A673 (cell line): ENCODE measurements at regions not wholly inside any gene's neighbourhood (a gene's known extent, or its start where the extent isn't known, plus 50 kb on each side); places are given as distances from the start of the nearest gene placed in this dataset.

Source experiments
- BruUV-seq: library from RNA; stranded (reverse); fragments of 400-500 nt; replicated peaks from 2 replicates; lab custom pipeline; 2021; lab: Mats Ljungman, UMichigan
- CTCF ChIA-PET: fragments of 300-600 bp; sonication (Branson Sonifier 250); formaldehyde crosslinking; loops from one replicate; lab custom pipeline; 2022; ENCODE audit warnings: antibody characterized with exemption; lab: Charles Lee
- POLR2A ChIA-PET: fragments of 300-600 bp; sonication (Branson Sonifier 250); formaldehyde crosslinking; loops from one replicate; lab custom pipeline; 2022; ENCODE audit warnings: antibody characterized with exemption; ENCODE audit not compliant: low non-redundant PET; lab: Charles Lee
- DNase-seq: peaks from one replicate; pipeline ENCODE4 v3.0.0-alpha.2; 2015; ENCODE audit warnings: low spot score
- H3K27ac ChIP-seq: fragments of 200-600 bp; sonication (generic); 2 replicates; pipeline ENCODE4 v1.5.1; 2016; ENCODE audit warnings: mixed run types, low read depth, mild to moderate bottlenecking, mixed read lengths, antibody characterized with exemption, low read length; ENCODE audit not compliant: poor library complexity, severe bottlenecking
- H3K27me3 ChIP-seq: fragments of 200-600 bp; sonication (generic); replicated peaks from 2 replicates; pipeline ENCODE4 v1.6.1; 2017; ENCODE audit warnings: mixed run types, low read depth, mild to moderate bottlenecking, mixed read lengths, antibody characterized with exemption, low read length; ENCODE audit not compliant: insufficient read depth, poor library complexity
- H3K36me3 ChIP-seq: fragments of 200-600 bp; sonication (generic); 2 replicates; pipeline ENCODE4 v1.6.1; 2016; ENCODE audit warnings: mixed run types, mild to moderate bottlenecking, mixed read lengths, antibody characterized with exemption, low read length; ENCODE audit not compliant: insufficient read depth, poor library complexity, severe bottlenecking
- H3K4me1 ChIP-seq: fragments of 200-600 bp; sonication (generic); 2 replicates; pipeline ENCODE4 v1.6.1; 2017; ENCODE audit warnings: mixed run types, mild to moderate bottlenecking, mixed read lengths, antibody characterized with exemption, low read length; ENCODE audit not compliant: insufficient read depth, poor library complexity, severe bottlenecking
- H3K4me3 ChIP-seq: fragments of 200-600 bp; sonication (generic); 2 replicates; pipeline ENCODE4 v1.5.1; 2016; ENCODE audit warnings: low read depth, mixed run types, mild to moderate bottlenecking, mixed read lengths, low read length; ENCODE audit not compliant: poor library complexity, severe bottlenecking
- H3K9me3 ChIP-seq: fragments of 200-600 bp; sonication (generic); 2 replicates; pipeline ENCODE4 v1.6.1; 2016; ENCODE audit warnings: mixed run types, low read depth, mild to moderate bottlenecking, mixed read lengths, antibody characterized with exemption, low read length; ENCODE audit not compliant: poor library complexity, severe bottlenecking
- CTCF ChIP-seq: fragments of 300-800, 200-600 bp; sonication (generic); conservative IDR thresholded peaks from 2 replicates; pipeline ENCODE4 v1.5.1; 2017; ENCODE audit warnings: low read depth, mild to moderate bottlenecking, antibody characterized with exemption, low read length, moderate library complexity, mixed read lengths
- EZH2 ChIP-seq: fragments of 200-600 bp; sonication (generic); IDR thresholded peaks from 2 replicates; pipeline ENCODE4 v1.6.1; 2017; ENCODE audit warnings: borderline replicate concordance, low read depth, mild to moderate bottlenecking, mixed read lengths, antibody characterized with exemption, low read length; ENCODE audit not compliant: poor library complexity, severe bottlenecking
- intact Hi-C: fragments of 100-400 bp; cut with micrococcal nuclease; formaldehyde crosslinking; loops from one replicate; pipeline ENCODE4 v1.10.0; 2022; ENCODE audit not compliant: unreplicated experiment

- Histone ChIP-seq H3K4me1 (no peaks in the 10 kb centered on the region), H3K9me3 (no peaks in the 10 kb centered on the region), H3K27ac (no peak overlapping the region), H3K27me3 (no peaks in the 10 kb centered on the region), H3K36me3 (no peaks in the 10 kb centered on the region), H3K4me3 (no peak overlapping the region)
- ChIA-PET POLR2A (no interaction called here), CTCF (no interaction called here)
- no peak for DNase-seq
- intact Hi-C loops, result no loop called here
- TF ChIP-seq CTCF (no peak), EZH2 (no peak)
- no TSS peak for BruUV-seq
These were observed 1196.7 kb downstream of the EFNB2 start for GRCh38 chr13:105338773-105339172.

- intact Hi-C loops, result no loop called here
- TF ChIP-seq CTCF, result no peak
- no peak for TF ChIP-seq EZH2
- no TSS peak for BruUV-seq
These were observed 1197.5 kb downstream of the EFNB2 start for GRCh38 chr13:105338006-105338405.

GRCh38 chr13:105336706-105337576, 1198.5 kb downstream of the EFNB2 start:
- Histone ChIP-seq H3K27me3 (no peaks in the 10 kb centered on the region), H3K9me3 (no peaks in the 10 kb centered on the region), H3K27ac (no peak overlapping the region), H3K4me3 (no peak overlapping the region), H3K36me3 (no peaks in the 10 kb centered on the region), H3K4me1 (no peaks in the 10 kb centered on the region)
- ChIA-PET POLR2A (no interaction called here), CTCF (no interaction called here)
- intact Hi-C loops, result no loop called here
- no peak for TF ChIP-seq CTCF
- TF ChIP-seq EZH2, result no peak
- DNase-seq, result no peak
- no TSS peak for BruUV-seq

More at GRCh38 chr13:105338006-105338405, 1197.5 kb downstream of the EFNB2 start:
- no peak overlapping the region for H3K27ac ChIP-seq
- H3K4me1 ChIP-seq, result no peaks in the 10 kb centered on the region
- CTCF ChIA-PET, result no interaction called here
- H3K4me3 ChIP-seq, result no peak overlapping the region
- no peaks in the 10 kb centered on the region for H3K9me3 ChIP-seq
- POLR2A ChIA-PET, result no interaction called here
- no peaks in the 10 kb centered on the region for H3K36me3 ChIP-seq
- H3K27me3 ChIP-seq, result no peaks in the 10 kb centered on the region
- no peak for DNase-seq
